Stimulated activated CD4-positive, alpha-beta T cell treated with anti-CD3 and anti-CD28 coated beads, TNF-alpha, amount 100 ng/mL, for 48 hours (primary cell): ENCODE measurements at regions not wholly inside any gene's neighbourhood (a gene's known extent, or its start where the extent isn't known, plus 50 kb on each side); places are given as distances from the start of the nearest gene placed in this dataset.
"Not testable (repeated sequence)": the region's sequence is repeated elsewhere in the genome, so short reads cannot be mapped to it uniquely, and the experiment has no call there.

Experiments used
- DNase-seq, 3 donors: peaks; one replicate each; pipeline ENCODE4 v3.0.0-alpha.2; 2020; ENCODE audit warnings: low read depth in 3 of 3

DNA sequence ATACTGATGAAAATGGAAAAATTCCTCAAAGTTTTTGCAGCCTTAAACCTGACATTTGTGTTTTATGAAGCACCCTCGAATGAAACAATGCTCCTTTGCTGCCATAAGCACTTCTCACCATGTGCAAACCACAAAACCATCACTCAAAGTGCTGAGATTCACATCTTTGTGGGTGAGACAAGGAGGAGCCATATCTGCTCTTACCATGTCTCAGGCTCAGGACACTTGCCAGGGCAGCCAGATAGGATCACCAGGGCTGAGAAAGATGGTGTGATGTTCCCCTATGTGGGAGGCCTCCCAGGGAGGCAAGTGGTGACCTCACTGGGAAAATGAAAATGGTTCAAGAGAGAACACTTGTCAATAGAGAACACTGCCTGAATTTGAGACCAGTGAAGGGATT lies 120.4 kb downstream of the CCDC34 start:
- no peak for DNase-seq

DNA sequence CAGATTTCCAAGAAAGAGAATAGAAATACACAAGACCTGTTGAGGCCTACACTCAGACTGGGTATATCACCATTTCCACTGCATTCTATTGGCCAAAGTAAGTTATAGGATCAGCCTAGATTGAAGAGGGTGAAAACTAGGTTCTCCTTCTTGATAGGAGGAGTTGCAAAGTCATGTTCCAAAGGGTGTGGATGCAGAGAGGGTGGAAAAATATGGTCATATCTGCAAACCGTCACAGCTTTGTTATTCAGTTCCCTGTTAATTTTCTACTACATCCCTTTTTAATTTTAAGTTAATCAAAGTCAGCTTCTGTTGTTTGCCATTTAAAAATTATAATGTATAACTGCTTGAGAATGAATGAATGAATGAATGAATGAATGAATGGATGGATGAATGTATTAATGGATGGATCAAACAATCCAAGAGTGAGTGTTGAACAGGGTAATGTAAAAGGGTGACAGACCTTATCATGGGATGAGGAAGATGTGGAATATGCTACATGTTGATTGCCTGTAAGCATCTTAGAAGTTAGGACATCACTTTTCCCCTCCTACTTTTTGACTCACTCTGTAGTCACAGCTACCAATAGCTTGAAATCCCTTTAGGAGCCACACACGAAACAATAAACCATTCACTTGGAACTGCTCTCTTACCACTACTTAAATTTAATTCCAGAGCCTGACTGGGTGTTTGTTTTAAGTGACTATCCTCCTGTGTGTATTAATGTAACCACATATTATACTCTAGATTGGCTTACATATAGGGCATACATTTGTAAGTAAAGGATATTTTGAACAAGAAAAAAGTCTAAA lies 121.5 kb downstream of the CCDC34 start:
- DNase-seq, result no peak

- DNase-seq, result no peak
These were observed 123.6 kb downstream of the CCDC34 start for GRCh38 chr11:27239305-27239942.

DNA sequence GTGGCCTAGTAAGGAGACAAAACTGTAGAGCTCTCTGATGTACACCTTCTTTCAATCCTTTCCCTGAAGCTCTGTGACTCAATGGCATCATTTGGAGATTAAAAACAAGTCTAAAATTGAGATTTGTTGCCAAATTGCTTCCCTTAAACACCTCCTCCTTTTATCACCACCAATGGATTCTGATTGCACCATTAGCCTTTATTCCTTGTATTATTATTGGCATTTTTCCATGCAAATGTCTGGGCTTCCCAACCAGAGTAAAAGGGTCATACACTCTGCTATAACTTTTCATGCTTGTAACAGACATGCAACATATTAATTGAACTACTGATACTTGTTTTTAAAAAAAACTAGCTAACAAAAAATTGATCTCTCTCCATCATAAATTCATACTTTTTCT lies 124.2 kb downstream of the CCDC34 start:
- no peak for DNase-seq

DNA sequence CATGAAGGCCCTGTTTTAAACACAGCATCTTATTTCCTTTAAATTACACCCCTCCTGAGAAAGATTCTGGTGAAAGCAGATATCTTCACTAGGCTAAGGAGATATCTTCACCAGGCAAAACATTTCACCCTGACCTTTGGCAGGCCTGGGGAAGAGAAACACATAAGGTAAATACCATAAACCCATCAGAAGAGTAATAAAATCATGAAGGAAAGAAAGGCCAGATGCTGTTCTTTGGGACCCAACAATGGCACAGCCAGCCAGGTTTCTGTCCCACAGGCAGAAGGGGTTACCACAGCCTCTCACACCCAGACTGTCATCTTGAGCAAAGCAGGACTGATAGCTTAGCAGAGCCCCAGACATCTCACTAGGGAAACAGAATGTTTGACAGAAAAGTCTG lies 125.4 kb downstream of the CCDC34 start:
- no peak for DNase-seq

DNA sequence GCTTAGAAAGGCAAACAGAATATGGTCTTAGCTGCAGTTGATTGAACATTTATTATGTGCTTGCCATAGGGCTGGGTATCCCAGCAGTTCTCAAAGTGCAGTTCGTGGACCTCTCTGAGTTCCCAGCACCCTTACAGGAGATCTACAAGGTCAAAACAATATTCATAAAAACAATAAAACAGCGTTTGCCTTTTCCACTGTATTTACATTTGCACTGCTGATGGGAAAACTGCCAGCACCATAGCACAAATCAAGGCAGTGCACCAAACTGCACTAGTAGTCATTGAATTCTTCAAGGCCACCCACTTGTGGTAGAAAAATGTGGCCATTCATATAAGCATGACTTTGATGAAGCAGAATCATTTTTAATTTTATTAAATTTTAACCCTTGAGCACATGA lies 128.1 kb downstream of the CCDC34 start:
- DNase-seq, result no peak

DNA sequence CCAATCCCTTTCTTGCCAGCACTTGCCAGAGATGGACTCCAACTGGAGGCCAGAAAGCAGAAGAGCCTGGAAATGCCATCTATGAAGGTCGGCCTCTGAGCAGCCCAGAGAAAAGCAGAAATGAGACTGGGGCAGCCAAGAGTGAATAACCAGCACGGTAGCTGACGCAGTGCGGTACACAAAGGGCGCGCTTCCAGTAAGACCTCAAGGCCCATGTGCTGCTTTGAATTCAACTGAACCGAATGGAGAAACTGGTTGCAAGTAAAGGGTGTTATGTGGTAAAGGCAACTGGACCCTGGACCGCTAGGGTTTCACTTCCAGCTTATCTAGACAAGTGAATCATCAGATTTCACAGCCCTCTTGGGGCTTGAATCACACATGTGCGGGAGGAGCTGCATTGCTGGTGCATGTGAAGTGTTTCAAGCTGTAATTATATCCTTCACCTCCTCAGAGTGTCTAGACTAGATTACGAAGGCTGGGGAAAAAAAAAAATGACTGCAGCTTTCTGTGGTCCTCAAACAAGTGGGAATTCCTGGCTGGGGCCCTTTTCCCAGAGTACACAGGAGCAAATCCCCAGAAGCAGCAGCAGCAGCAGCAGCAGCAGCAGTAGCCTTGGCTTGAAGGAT lies 128.9 kb downstream of the CCDC34 start:
- DNase-seq, result no peak

GRCh38 chr11:27233654-27234042 lies 129.4 kb downstream of the CCDC34 start:
- DNase-seq, result no peak

- DNase-seq, result no peak
These were observed 131.5 kb downstream of the CCDC34 start for GRCh38 chr11:27231530-27231929.

- DNase-seq, result no peak
These were observed 132.8 kb downstream of the CCDC34 start for GRCh38 chr11:27230192-27230572.

GRCh38 chr11:27229511-27230191 lies 133.4 kb downstream of the CCDC34 start:
- DNase-seq, result no peak

DNA sequence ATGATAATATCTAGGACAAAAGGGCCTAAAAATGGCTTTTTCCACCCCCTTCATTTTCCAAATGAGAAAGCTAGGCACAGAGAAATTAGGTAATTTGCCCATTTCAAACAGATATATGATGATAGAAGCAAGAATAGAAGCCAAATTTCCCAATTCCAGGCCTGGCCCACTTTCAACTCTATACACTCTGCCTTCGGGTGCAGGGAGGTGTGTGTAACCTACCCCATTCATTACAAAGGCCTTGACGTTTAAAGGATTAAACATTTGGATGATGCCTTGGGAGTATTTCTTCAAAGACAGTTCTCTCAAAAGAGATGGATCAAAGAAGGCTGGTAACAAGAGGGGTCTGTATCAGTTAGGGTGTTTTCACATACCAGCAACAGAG lies 134.1 kb downstream of the CCDC34 start:
- DNase-seq, result no peak

DNA sequence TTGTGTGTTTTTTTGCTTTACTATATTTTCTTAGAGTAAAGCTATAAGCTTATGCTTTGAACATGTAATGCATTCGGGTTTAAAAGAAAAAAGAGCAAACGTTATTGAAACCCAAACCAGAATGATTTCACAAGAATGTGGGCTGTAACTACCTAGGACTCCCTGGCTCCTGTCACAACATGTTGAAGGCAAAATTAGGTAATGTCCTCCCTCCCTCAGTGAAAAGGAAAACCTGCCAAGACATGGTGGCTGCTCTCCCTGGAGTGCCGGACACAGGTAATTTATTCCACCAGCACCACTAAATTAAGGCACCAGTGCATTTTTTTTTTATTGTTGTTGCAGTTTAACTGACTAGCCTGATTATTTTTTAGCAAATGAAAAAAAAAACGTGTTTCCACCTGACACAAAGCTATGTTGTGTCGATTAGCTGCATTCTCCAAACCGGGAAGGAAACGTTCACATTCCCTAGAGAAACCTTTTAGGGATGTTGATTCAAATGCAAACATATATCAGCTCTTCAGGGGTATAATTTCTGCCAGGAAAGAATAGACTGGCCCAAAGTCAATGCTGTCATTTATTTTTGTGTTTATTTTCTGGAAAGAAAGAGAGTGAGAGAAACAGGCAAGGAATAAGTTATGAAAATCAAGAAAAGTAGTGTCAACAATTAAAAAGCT lies 134.6 kb downstream of the CCDC34 start:
- no peak for DNase-seq

DNA sequence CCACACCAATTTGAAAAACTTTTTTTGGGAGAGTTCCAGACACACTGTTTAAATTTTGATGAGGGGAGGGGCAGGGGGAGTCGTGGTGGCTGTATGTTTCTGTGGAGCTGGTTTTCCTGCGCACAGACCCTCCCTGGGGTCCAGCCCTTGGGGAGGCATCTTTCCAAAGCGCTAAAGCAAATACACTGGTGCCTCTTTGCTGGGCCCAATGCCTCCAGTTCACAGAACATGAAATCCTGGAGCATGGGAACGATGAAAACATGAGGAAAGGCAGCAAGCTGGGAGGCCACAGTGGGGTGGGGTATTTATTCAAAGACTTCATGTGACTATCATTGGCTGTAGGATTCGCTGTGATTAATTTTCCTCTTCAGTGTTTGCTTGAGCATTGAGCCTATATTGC lies 135.3 kb downstream of the CCDC34 start:
- no peak for DNase-seq

GRCh38 chr11:27219487-27220039 lies 143.5 kb downstream of the CCDC34 start:
- not testable (repeated sequence) for DNase-seq

DNA sequence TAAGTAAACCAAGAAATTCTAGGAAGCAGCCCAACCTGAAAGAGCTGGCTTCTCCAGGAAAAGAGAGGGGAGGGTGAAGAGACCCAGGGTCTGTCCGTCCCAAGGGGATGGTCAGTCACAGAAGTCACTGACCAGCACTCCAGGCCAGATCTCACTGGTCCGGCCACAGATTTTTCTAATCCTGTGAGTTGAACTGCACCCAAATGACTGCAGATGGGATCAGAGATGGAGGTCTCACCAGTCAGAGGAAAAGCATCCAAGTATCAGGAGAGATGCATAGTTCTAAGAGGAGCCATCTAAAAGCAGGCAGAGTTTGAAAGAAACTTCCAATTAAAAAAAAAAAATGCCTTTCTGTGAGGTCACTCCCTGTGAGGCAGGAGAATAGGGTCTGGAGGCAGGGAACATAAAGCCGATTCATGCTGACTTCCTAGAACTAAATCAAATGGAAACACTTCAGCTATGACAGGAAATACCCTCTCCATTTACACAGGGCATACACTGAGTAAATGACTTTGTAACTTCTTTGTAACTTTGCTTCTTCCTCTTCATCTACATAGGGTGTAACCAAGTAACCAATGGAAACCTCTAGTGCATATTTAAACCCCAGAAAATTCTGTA lies 144.5 kb downstream of the CCDC34 start:
- DNase-seq, result no peak

DNA sequence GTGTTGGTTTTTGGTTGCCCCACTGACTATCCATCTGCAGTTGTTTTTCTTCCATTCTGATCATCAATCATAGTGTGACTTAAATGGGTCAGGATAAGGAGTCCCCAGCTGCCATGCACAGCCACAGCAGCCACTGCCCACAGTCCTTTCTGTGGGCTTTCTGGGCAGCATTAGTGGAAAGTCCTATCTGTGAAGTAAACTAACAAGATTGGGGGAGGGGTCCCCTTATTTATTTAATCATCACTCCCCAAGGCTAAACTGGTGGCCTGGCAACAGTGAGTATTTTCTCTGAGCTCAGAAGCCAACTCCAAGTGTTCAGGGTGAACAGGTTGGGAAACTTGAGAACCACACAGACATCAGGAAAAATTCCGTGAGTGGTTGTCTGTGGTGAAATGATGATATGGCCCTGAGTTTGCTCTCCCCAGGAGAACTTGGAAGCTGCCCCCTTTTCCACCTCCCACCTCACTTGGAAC lies 145.0 kb downstream of the CCDC34 start:
- DNase-seq, result no peak

DNA sequence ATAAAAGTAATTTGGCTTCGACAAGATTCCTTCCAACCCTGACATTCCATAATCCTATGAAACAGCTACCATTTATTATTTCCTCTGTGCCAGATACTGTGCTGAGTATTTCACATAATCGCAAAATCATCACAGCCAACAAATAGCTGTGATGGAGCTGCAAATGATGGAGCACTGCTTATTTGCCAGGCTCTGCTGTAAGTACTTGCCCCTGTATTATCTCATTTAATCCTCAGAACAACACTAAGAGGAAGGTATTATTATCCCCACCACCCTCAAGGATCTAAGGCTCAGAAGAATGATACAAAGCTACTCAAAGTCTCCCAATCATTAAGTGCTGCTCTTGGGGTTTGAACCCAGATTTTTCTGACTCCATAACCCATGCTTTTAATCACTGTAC lies 145.5 kb downstream of the CCDC34 start:
- DNase-seq, result no peak

DNA sequence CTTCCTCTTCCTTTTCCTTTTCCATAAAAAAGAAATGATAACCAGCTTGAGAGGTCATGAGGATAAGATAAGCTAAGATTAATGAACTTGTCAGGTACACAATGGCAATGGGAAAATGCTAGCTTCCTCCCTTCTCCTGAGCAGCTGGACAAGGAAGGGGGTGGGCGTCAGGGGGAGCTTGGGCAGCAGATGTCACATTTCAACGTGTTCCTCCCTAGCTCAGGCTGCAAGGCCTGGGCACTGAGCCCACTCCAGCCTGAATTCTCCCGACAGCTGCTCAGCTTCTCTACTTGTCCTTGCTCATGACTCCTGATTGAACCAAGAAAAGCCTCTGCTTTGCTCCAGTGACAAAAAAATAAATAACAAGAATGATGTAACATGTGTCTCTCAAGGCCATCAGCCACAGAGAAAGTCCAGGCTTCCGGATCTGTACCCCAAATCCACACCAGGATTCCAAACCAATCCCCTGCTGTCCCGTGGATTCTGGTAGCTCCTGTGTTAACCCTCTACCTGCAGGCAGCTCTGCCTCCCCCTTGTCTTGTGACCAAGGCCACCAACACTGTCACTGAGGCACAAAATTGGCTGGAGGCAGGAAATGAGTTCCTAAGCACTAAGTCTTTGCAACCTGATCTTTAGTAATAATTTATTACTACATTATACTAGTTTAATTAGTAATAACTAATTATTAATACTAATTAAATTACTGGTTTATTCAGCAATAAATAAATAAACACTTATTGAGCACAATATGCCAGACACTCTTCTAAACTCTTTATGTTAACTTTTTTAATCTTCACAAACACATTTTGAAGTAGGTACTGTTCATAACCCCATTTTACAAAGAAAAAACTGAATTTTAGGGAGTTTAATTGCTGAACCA lies 146.5 kb downstream of the CCDC34 start:
- no peak for DNase-seq
